Ammon's horn (tissue), 1 donor: ENCODE measurements at regions not wholly inside any gene's neighbourhood (a gene's known extent, or its start where the extent isn't known, plus 50 kb on each side); places are given as distances from the start of the nearest gene placed in this dataset.
"Not testable (repeated sequence)": the region's sequence is repeated elsewhere in the genome, so short reads cannot be mapped to it uniquely, and the experiment has no call there.

Experiments
- DNase-seq: peaks from one replicate; pipeline ENCODE4 v3.0.0-alpha.2; 2016; ENCODE audit warnings: low spot score

DNA sequence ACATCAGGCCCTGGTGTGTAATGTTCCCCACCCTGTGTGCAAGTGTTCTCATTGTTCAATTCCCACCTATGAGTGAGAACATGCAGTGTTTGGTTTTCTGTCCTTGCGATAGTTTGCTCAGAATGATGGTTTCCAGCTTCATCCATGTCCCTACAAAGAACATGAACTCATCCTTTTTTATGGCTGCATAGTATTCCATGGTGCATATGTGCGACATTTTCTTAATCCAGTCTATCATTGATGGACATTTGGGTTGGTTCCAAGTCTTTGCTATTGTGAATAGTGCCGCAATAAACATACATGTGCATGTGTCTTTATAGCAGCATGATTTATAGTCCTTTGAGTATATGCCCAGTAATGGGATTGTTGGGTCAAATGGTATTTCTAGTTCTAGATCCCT is 60.5 kb upstream of the PSME4 start:
- not testable (repeated sequence) for DNase-seq

DNA sequence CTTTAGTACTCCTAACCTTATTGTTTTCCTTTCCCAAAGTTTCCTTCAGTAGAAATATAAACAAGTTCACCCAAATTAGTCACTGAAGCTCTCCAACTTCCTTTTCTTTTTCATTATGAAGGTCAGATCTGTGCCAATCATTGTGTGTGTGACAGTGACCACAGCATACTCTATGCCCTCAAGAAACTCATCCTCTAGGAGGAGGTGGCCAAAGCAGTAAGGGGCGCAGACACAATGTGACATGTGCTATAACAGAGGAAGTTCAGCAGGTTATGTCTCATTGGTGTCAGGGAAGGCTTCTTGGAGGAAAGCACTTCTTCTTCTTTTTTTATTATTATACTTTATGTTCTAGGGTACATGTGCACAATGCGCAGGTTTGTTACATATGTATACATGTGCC is 60.0 kb upstream of the PSME4 start:
- no peak for DNase-seq

DNA sequence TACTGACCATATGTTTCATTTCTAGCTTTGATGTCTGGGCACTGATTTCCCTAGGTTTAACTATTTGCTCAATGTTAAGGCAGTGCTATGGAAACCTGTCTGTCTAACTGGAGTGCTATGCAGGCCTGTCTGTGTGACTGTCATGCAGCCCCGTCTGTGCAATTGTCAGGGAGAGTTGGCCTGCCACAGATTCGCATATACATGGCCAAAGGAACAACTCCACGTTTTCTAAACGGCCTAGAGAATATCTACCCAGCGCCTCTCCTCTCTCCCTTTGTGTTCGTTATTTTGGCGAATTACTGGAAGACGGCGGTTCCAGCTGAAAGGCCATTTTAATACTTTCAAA is 59.6 kb upstream of the PSME4 start:
- no peak for DNase-seq

DNA sequence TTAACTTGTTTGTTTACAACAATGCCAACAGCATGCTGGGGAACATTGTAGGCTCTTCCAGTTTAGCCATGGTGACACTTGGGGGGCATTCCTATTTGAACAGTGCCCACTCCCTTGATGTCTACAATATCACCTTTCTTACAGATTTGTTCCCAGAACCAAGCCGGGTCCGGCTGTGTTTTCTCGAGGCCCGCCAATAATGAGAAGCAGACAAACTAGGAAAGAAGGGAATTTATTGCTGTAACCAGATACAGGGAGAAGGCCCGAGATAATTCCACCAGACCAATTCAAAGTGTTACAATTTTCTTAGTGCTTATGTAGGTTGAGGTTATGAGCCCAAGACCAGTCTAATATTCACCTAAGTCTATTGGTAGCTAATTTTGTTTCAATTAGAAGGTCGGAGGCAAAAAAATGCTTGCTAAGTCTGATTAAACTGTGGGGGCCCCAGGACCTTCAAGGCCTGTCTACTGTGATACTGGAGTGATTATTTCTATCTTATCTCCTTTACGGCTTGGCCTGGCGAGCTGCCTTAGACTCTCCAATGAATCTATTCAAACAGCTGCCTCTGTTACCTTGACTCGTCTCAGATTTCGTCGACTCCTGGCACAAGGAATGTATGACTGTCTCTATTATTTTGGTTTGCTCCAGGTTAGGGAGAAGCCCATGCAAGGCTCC is 59.1 kb upstream of the PSME4 start:
- no peak for DNase-seq

DNA sequence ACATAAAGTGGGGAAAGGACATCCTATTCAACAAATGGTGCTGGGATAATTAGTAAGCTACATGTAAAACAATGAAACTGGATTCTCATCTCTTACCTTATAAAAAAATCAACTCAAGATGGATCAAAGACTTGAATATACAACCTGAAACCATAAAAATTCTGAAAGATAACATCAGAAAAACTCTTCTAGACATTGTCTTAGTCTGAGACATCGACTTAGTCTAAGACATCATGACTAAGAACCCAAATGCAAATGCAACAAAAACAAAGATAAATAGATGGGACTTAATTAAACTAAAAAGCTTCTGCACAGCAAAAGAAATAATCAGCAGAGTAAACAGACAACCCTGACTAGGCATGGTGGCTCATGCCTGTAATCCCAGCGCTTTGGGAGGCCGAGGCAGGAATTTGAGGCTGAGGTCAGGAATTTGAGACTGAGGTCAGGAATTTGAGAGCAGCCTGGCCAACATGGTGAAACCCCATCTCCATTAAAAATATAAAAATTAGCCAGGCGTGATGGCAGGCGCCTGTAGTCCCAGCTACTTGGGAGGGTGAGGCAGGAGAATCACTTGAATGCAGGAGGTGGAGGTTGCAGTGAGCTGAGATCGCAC is 54.8 kb upstream of the PSME4 start:
- not testable (repeated sequence) for DNase-seq

DNA sequence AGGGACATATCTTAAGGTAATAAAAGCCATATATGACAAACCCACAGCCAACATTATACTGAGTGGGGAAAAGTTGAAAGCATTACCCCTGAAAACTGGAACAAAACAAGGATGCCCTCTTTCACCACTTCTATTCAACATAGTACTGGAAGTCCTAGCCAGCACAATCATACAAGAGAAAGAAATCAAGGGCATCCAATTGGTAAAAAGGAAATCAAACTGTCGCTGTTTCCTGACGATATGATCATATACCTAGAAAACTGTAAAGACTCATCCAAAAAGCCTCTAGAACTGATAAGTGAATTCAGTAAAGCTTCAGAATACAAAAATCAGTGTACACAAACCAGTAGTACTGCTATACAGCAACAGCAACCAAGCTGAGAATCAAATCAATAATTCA is 53.8 kb upstream of the PSME4 start:
- DNase-seq: no peak

DNA sequence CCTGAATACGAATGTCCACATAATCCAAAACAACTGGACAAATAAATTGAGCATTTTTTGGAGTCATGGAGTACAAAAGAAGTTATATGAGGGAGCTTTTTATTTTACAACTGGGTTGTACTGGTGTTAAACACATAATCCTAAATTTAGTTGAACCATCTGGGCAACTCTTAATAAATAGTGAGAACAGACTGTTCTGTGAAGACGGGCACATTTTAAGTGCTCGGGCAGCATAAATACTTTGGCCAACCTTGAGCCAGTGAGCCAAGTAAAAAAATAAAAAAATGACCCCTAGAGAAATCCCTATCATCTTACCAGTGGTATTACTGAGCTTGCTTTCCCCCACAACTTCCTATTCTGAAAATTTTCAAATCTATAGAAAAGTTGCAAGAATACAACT is 50.9 kb upstream of the PSME4 start:
- DNase-seq: no peak

DNA sequence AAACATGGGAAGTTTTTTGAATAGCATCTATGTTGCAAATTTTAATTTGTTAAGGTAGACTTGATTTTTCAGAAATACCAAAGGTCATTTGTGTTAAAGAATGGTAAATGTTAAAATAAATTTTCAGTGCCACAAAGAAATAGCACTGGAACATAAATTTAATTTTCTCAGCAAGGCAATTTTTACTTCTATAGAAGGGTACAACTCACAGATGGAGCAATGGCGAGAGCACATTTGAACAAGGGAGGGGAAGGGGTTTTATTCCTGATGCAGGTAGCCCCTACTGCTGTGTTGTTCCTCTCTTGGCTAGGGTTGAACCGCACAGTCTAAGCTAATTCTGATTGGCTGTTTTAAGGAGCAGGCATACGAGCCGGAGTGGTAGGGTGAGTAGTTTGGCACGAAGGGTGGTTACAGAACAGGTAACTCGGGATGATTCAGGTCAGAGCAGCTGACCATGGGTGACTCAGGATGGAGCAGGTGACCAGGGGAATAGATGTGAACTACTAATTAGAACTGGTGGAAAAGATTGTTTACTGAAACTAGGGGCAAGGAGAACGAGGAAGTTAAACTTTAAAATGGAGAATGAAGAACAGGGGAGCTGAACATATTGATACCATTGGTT is 50.1 kb upstream of the PSME4 start:
- DNase-seq: no peak
